Fibroblast of peridontal ligament (primary cell): ENCODE measurements at regions not wholly inside any gene's neighbourhood (a gene's known extent, or its start where the extent isn't known, plus 50 kb on each side); places are given as distances from the start of the nearest gene placed in this dataset.
"Not testable (repeated sequence)": the region's sequence is repeated elsewhere in the genome, so short reads cannot be mapped to it uniquely, and the experiment has no call there.

ENCODE experiments used
- DNase-seq: peaks from one replicate; pipeline ENCODE4 v3.0.0-alpha.2; 2010; ENCODE audit errors: extremely low read depth

DNA sequence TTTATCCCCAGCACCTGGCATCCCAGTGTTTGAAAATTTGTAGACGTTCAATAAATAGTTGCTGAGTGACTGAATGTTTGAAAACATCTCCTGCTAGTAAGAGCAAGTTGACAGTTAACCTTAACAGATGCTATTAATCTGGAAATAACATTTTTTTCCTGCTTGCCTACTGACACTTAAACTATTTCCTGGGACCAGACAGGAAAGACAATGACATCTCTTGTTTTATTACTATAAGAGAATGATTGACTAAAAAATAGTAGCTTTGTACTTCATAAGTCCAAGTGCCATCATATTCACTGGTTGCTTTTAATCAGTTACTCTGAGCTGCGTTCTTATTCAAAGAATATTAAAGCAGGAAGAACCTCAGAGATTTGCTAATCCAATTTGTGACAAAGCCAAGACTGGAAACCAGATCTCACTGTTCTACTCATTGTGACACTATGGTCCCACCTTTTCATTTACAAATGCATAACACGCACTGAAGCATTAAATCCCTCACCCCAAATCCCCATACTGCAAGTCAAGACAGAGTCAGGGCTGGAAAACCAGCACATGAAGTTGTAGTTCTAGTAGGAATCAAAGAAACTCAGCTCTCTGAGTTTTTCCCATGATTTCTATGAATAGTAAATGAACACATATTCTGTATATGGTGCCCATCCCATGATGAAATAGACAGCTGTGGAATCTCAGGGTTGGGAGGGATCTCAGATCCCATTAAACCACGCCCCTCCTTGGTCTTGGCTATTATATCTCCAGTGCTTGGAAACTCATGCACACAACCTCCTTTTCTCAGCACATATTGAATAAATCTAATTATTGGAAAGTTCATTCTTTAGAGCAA, 212.7 kb upstream of the P2RY1 start:
- no peak for DNase-seq

DNA sequence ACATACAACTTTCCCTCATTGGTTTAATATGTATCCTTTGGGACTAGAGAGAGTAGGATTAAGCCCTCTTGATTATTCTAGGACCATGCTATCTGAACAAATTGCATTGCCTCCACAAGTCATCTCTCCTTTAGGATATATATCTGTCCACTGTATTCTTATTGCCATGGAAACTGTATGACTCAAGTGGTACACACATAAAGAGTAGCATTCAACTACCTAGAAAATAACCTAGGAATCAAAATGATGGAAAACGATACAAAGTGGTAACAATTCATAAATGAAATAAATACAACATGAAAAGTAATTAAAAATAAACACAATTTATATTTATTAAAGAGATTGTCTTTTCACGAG, 212.1 kb upstream of the P2RY1 start:
- DNase-seq: peak; percentile 4

DNA sequence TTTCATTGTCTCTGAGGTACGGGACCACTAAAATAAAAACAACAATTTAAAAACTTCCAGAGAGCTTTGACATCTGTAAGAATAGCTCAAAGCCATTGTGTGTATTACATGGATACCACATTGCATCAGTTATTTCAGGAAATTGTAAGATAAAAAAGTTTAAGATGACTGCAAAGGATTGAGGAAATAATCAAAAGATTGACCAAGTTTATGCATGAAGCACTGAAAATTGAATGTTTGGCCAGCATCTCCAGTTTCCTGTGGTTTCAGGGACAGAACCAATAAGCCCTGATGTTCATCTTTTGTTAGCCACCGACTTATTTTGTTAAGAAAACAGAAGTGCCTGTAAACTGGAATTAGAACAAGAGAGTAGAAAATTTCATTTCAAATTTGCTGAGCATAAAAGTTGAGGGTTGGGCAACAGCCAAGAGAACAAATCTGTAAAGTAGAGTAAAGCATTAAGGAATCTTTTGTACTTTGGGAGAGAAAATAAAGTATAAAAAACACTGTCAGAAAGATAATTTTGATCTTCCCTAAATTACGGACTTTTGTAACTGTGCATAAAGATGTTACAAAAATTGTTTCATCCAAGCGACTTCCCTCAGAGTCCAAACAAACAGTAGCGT, 211.5 kb upstream of the P2RY1 start:
- DNase-seq: peak; percentile 29

DNA sequence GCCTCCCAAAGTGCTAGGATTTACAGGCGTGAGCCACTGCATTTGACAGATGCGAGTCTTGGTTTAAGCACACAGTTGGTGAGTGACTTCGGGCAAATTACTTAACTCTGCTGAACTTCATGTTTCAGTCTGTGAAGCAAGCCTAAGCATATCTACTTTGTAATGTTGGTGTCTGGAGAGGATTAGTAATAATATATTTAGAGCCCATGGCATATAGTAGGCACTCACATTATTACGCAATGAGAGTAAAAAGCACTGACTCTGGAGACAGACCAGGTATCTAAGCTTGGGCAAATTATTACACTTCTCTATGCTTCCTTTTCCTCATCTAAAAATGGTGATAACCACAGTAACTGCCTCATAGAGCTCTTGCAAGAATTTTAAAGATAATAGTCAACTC, 208.7 kb upstream of the P2RY1 start:
- no peak for DNase-seq

DNA sequence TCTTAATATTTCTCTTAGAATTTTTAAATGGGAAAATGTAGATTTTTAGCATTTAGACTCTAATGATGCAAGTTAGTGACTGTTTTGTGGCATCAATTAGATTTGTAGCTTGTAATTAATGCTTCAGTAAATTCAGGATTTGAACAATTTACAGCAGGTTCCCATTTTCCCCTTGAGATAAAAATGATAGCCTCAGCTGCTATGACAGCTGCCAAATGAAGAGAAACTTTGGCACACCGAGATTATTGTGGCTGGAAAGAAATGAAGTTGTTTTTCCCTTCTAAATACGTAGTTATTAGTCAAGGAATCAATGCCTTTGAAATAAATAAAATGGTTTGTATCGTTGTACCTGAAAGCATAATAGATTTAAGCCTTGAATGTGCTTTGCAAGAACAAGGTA, 206.4 kb upstream of the P2RY1 start:
- DNase-seq: no peak

DNA sequence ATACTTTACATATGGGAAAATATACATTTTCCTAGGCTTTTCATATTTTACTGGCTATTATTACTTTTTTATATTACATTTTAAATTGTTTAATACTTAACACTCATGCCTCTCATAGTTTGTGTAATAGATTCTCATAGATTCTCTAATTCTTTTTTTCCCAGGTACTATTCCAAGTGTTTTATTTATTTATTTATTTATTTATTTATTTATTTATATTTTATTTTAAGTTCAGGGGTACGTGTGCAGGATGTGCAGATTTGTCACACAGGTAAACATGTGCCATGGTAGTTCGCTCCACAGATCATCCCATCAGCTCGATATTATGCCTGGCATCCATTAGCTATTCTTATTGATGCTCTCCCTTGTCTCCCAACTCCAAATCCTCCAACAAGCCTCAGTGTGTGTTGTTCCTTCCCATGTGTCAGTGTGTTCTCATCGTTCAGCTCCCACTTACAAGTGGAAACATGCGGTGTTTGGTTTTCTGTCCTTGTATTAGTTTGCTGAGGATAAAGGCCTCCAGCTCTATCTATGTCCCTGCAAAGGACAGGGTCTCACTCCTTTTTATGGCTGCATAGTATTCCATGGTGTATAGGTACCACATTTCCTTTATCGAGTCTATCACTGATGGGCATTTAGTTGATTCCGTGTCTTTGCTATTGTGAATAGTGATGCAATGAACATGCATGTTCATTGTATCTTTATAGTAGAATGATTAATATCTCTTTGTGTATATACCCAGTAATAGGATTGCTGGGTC, 205.4 kb upstream of the P2RY1 start:
- no peak for DNase-seq

DNA sequence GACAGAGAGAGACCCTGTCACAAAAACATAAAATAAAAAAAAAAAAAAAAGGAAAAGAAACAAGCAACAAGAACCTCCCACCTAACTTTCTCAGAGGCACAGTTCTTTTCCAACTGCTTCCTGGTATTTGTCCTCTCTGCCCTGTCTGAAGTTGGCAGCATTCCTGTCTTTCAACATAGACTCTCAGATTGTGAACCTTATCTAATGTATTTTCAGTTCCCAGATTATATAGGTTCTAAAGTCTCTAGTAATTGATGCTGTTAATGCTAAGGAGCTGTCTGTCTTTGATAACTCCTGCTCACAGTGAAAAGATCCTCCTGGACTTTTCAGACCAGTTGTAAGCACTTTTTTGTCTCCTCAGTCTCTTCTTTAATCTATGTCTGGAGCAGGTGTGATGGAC, 199.5 kb upstream of the P2RY1 start:
- DNase-seq: no peak

DNA sequence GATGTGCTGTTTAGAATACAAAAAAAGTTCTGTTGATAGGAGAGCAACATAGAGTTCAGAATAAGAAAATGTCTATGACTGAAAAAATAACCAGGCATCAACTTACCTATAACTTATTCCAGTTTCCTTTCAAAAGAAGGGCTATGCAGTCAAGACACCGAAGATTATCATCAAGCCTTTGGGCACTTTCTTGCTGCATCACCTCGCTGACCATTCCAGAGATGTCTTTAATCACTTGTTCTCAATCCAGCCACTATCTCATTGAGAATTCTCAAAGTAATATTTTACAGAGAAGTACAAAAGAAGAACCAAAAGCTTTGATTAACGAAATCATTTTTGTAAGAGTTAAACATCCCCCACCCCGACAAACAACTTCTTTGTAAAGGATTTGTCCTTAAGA, 198.3 kb upstream of the P2RY1 start:
- no peak for DNase-seq

DNA sequence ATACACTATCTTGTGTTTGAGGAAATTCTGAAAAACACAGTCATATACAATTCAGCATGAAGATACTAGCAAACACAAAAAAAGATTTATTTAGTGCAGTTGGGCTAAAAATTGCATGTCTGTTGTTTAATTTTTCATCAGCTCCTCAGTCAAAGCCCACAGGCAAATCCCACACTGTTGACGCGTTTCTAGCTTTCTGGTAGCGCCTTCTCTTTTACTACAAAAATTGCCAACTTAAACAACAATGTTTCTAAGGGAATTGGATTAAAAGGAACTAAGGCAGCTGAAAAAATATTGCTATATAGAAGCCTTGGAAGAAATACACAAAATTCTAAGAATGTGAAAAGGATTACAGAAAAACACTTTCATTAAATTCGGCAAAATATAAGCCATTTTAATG, 196.7 kb upstream of the P2RY1 start:
- no peak for DNase-seq

DNA sequence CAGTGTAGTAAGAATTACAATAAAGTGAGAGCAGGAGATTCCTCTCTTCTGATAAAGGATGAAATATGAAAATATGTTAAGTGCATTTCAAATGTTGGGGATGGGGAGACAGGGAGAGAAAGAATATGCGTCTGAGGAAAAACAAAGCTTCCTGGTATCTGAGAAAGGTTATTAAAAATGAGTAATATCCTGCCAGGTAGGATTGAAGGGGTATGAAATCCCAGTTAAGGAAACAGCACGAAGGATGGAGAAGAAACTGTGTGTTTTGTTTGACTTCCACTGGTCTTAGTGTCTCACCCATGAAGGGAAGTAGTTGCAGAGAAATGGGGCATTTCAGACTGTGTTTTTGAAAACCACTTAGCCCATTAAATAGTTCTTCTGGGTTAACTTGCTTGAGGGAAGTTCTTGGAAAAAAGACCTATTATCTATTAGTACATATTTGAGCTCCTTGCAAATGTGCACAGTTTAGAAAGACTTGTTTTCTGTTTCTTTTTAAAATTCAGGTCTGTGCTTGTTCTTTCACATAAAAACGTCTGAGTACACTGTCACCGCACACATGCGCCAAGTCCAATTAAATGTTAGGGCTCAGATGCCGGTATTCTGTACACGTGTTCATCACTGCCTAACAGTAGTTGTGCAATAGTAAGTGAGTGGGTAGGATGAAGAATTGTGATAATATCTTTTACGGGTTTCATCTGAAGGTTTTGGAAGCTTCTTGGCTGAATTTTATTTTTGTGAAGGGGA, 196.1 kb upstream of the P2RY1 start:
- peak; percentile 2 for DNase-seq

DNA sequence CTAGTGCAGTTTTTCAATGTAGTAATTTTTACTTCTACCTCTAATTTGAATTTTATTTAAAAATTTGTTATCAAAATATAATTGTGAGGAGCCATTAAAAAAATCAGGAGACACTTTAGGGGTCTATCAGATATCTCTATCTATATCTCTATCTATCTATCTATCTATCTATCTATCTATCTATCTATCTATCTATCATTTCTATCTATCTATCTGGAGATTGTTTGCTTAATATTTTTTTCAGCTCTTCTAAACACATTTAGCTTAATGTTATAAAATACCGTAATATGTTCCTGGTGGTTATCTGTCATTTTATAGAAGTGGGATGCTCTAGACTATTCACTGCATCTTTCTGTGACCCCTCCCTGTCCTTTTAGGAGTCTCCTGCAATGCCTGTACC, 193.7 kb upstream of the P2RY1 start:
- no peak for DNase-seq

DNA sequence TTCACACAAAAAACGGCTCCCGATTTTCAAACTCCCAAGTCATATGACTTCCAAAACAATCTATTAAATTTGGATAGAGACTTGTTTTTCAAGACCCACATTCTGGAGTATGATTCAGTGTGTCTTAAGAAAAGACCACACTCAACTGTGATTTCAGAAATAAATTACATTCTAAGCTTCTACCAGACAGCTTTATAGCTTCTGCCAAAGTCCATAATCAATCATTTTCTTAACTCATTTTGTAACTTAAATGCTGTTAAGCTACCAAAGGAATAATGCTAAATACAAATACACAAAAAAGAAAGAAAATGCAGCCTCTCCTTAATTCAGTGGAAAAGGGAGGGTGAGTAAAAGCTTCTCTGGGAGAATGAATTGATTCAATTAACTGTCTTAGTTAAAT, 192.3 kb upstream of the P2RY1 start:
- no peak for DNase-seq

DNA sequence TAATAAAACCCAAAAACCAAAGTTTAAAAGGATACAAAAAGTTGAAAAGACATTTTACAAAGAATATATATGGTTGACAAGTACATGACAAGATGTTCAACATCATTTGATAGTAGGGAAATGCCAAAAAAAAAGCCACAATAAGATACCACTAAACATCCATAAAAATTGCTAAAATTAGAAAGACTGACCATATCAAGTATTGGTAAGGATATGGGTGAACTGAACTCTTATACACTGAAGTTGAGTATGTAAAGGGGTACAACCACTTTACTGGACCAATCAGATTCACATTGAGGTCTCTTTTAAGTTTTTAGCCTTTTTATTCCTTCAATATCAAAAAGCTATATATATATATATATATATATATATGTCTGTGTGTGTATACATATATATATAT, 190.5 kb upstream of the P2RY1 start:
- no peak for DNase-seq

DNA sequence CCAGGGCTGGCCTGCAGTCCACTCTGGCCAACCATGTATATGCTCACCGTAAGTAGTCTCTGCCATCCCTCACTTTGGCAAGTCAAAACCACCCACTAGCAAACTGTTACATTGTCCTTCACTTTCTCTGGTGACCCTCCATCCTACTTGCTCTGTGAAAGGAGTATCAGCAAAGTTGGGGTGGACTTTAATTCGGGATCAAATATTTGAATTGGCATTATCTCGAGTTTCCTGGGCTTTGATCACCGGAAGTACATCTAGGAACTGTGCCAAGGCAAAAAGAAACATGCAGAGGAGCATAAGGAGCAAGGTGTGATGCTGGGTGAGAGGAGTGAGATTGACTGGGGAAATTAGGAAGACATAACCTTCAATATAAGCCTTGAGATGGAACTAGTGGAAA, 188.9 kb upstream of the P2RY1 start:
- DNase-seq: no peak

DNA sequence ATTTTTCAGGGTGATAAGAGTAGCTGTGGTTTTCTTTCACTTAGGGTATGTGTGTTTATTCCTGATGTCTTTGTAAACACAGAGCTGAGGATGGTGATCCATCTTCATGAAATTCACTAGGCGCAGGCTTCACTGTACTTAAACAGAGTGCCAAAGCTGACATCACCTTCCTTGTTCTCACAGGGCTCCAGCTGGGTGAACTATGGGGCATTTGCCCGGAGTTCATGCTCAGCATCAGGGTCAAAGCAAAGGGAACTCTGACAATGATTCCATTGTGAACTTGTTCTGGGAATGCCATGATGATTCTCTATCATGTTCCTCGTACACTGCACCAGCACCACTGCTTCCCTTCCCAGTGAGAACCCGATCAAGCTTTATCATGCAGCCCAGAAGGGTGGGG, 184.8 kb upstream of the P2RY1 start:
- DNase-seq: no peak

DNA sequence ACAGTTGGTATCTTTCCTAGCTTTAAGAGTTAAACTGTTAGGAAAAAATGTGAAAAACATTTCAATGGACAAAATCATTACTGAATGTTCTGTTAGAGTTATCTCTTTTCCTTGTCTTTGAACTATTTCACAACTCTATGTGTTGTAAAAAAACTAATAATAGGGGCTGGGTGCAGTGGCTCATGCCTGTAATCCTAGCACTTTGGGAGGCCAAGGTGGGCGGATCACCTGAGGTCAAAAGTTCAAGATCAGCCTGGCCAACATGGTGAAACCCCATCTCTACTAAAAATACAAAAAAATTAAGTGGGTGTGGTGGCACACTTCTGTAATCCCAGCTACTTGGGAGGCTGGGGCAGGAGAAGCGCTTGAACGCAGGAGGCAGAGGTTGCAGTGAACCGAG, 184.0 kb upstream of the P2RY1 start:
- not testable (repeated sequence) for DNase-seq

DNA sequence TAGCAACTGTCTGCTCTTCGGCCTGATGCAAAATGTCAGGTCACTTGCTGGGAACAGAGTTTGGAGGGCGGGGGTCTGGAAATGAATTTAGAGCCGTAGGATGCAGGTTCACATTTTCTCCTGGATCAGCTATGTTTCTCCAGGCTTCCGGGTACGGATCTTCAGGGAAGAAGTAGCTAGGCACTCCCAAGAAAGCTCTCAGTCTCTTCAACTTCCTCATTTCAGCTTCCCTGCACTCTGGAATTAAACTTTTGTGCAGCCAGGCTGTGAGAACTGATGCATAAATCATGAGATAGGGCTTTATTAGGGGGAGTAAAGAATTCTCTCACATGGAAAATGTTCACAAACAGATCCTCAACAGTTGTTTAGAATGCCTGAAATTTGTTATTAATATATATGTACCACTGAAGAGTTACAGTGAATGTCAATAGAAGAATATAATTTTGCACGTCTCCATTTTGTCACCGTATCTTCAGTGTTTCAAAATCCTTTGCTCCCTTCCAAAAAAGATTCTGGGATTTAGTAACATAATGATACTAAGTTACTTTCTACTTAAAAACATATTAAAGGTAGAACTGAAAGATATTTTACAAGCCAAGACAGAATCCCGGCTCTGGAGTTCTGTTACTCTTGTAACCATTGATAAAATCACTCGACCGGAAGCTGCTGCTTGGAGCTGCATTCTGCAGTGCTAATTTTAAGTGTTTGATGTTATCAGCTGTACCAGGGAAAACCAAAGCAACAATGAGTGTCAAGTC, 178.5 kb upstream of the P2RY1 start:
- DNase-seq: no peak

DNA sequence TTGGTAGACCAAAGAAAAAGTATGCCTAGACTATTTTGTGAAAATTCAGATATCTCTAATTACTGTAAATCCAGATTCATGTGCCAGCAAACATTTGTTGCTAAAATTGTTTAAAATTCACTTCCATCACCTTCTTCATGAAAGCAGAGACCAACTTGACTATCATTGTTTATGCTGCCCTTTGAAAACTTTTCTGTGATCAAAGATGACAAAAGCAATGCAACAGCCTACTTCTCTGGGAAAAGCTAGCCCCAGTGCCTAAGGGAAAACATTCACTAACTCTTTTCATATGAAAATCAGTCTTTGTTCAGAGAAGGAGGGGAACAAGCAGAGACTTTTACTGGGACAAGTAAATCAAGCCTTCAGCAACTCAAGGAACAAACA, 178.0 kb upstream of the P2RY1 start:
- DNase-seq: no peak

DNA sequence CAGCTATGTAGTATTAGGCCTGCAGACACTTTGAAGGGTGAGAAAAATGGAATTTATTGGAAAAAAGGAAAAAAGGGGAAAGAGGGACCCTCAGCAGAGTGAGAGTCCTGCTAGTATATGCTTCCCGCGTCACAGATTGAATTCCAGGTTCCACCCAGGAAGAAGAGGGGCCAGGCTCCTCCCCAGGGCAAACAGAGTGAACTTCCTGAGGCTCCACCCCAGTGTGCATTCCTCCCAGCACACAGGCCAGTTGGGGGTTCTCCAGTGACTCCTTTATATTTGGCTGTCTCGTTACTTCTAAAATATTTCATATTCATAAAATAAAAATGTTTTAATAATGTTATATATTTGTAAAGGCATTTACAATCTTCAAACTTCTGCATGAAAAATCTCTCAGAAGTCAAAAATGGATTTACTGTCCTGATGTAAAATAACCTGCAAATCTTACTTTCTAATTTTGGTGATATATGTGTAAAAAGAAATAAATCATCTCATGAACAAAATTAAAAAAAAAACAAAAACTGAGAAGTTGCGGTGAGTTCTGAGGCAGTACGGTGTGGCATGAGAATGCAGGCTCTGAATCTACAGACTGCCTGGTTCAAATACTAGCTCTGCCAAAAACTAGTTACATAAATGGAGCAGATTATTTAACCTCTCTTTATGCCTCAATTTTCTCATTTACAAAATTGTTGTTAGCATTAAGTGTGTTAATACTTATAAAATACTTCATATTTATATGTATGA, 175.8 kb upstream of the P2RY1 start:
- DNase-seq: no peak

DNA sequence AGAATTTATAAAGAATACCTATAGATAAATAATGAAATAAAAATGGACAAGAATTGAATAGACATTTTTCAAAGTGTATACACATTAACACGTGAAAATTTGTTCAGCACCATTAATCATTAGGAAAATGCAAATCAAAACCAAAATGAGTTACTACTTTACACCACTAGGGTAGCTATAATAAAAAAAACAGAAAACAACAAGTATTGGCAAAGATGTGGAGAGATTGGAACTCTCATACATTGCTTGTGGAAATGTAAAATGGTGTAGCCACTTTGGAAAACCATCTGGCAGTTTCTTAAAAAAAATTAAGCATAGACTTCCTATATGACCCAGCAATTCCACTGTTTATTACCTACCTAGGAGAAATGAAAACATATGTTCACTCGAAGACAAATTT, 172.8 kb upstream of the P2RY1 start:
- DNase-seq: no peak

DNA sequence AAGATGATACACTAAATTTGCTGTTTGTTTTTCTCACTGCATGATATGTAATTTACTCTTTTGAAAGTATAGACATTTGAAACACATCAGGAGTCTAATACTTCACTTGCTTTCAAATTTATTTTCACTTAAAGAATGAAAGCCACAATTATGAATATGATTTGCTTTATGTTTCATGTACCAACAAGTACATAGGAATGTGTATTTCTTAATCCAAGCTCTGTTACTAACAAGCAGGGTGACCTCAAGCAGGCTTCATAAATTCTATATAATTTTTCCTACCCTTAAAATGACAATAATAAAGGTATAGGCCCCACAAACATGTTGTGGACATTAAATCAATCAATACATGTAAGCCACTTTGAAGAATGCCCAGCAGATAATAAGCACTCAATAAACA, 170.2 kb upstream of the P2RY1 start:
- no peak for DNase-seq
